ENCODE measurements at regions not wholly inside any gene's neighbourhood (a gene's known extent, or its start where the extent isn't known, plus 50 kb on each side); places are given as distances from the start of the nearest gene placed in this dataset.
"Not testable (repeated sequence)": the region's sequence is repeated elsewhere in the genome, so short reads cannot be mapped to it uniquely, and the experiment has no call there.

DNA sequence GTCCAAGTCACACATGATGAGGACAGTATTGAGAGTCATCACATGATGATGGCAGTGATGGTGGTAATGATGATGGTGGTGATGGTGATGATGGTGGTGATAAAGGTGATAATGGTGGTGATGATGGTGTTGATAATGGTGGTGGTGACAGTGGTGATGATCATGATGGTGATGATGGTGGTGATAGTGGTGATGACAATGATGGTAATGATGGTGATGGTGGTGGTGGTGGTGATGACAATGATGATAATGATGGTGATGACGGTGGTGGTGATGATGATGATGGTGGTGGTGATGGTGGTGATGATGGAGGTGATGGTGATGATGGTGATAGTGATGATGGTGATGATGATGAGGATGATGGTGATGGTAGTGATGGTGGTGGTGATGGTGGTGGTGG lies 190.2 kb upstream of the ZNF469 start:
- H3K36me3 ChIP-seq (ENCODE audit: control insufficient read depth in 2 of 2, extremely low read depth in 1 of 2, insufficient read depth in 2 of 2, low read length in 2 of 2) = no peaks in the 10 kb centered on the region
- TF ChIP-seq, protein P1, sequence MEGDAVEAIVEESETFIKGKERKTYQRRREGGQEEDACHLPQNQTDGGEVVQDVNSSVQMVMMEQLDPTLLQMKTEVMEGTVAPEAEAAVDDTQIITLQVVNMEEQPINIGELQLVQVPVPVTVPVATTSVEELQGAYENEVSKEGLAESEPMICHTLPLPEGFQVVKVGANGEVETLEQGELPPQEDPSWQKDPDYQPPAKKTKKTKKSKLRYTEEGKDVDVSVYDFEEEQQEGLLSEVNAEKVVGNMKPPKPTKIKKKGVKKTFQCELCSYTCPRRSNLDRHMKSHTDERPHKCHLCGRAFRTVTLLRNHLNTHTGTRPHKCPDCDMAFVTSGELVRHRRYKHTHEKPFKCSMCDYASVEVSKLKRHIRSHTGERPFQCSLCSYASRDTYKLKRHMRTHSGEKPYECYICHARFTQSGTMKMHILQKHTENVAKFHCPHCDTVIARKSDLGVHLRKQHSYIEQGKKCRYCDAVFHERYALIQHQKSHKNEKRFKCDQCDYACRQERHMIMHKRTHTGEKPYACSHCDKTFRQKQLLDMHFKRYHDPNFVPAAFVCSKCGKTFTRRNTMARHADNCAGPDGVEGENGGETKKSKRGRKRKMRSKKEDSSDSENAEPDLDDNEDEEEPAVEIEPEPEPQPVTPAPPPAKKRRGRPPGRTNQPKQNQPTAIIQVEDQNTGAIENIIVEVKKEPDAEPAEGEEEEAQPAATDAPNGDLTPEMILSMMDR (IDR thresholded peaks at IDR 0.05; ENCODE audit: extremely low read depth in 1 of 2, insufficient read depth in 1 of 2, low read depth in 1 of 2, low read length in 2 of 2) = no peak
- TF ChIP-seq JUN (IDR thresholded peaks at IDR 0.05; ENCODE audit: borderline replicate concordance, insufficient read depth, insufficient read length, low read depth) (no peak), POLR2AphosphoS5 (IDR thresholded peaks at IDR 0.05; ENCODE audit: insufficient read depth, low read depth, low read length) (no peak), POLR2A (IDR thresholded peaks at IDR 0.05; ENCODE audit: low read depth, low read length) (no peak)
- no peaks in the 10 kb centered on the region for H4K20me1 ChIP-seq (replicated peaks; ENCODE audit: control insufficient read depth, extremely low read depth, insufficient read depth, low read length)
- H3K4me1 ChIP-seq (ENCODE audit: control insufficient read depth, extremely low read depth, insufficient read depth, low read length) = no peaks in the 10 kb centered on the region
- dilution Hi-C loops (cut with MboI; ENCODE audit: extremely low pct_ligation_motif_present, low sequenced_read_pairs) = no loop called here
- H3K4me3 ChIP-seq (replicated peaks in 1 of 3; ENCODE audit: insufficient read depth in 1 of 3, low read depth in 1 of 3, low read length in 3 of 3) = no peak overlapping the region
- ChIA-PET POLR2A (no interaction called here), CTCF (no interaction called here)
- no peak for DNase-seq (ENCODE audit: low read depth, low spot score)
- no peak overlapping the region for H3K27ac ChIP-seq (ENCODE audit: insufficient read depth, low read depth, low read length)
- H3K27me3 ChIP-seq (ENCODE audit: control insufficient read depth in 2 of 2, insufficient read depth in 2 of 2, low read length in 2 of 2) = no peaks in the 10 kb centered on the region
- no peaks in the 10 kb centered on the region for H3K9me1 ChIP-seq (replicated peaks; ENCODE audit: control insufficient read depth, extremely low read depth, insufficient read depth, low read length)
- H3K79me2 ChIP-seq (ENCODE audit: control insufficient read depth, insufficient read depth, low read length) = no peaks in the 10 kb centered on the region
- no peak overlapping the region for H3K9ac ChIP-seq (replicated peaks; ENCODE audit: extremely low read depth, insufficient read depth, low read length)
- intact Hi-C loops (cut with micrococcal nuclease) = loop anchor here (5.0 to 10.0 kb wide), 2 partner anchors 52 to 190 kb away; partner anchors contain the start of gene ZNF469
- FAIRE-seq = no peak
- H2AFZ ChIP-seq (ENCODE audit: low read depth, low read length) = no peak overlapping the region
- H3K9me3 ChIP-seq (replicated peaks; ENCODE audit: control insufficient read depth, insufficient read depth, low read length) = no peaks in the 10 kb centered on the region
- no peak overlapping the region for H3K4me2 ChIP-seq (ENCODE audit: insufficient read depth, low read length)
- BruUV-seq (replicated peaks) = no TSS peak

DNA sequence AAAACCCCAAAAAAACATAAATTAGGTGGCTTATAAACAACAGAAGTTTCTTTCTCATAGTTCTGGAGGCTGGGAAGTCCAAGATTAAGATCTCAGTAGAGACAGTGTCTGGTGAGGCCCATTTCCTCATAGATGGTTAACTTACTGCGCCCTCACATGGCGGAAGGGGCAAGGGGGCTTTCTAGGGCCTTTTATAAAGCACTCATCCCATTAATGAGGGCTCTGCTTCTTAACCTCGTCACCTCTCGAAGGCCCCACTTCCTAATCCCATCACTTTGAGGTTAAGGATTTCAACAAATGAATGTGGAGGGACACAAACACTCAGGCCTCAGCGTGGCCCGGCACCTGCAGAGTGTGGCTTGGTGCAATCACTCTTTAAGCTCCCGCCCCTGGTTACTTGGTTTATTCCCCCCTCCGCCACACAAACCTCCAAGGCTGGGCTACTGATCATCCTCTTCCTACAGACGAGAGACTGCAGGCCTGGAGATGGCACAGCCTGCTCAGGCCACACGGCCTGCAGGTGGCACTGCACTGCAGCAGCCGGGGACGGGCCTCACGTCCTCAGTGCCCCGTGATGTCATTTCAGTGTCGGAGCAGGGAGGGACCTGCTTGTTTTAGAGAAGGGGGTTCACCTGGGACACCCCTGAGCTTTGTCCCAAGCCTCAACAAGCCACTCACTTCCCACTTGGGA lies 188.9 kb upstream of the ZNF469 start:
- DNase-seq (ENCODE audit: low read depth, low spot score) (peak; percentile 55), FAIRE-seq (peak; percentile 95)
- H4K20me1 ChIP-seq (replicated peaks; ENCODE audit: control insufficient read depth, extremely low read depth, insufficient read depth, low read length); H3K9me1 ChIP-seq (replicated peaks; ENCODE audit: control insufficient read depth, extremely low read depth, insufficient read depth, low read length); POLR2A ChIA-PET; H3K4me2 ChIP-seq (ENCODE audit: insufficient read depth, low read length); H3K4me1 ChIP-seq (ENCODE audit: control insufficient read depth, extremely low read depth, insufficient read depth, low read length); H3K9me3 ChIP-seq (replicated peaks; ENCODE audit: control insufficient read depth, insufficient read depth, low read length); H3K27ac ChIP-seq (ENCODE audit: insufficient read depth, low read depth, low read length); H2AFZ ChIP-seq (ENCODE audit: low read depth, low read length); H3K27me3 ChIP-seq (ENCODE audit: control insufficient read depth in 2 of 2, insufficient read depth in 2 of 2, low read length in 2 of 2); H3K79me2 ChIP-seq (ENCODE audit: control insufficient read depth, insufficient read depth, low read length); H3K9ac ChIP-seq (replicated peaks; ENCODE audit: extremely low read depth, insufficient read depth, low read length); dilution Hi-C loops (cut with MboI; ENCODE audit: extremely low pct_ligation_motif_present, low sequenced_read_pairs); H3K36me3 ChIP-seq (ENCODE audit: control insufficient read depth in 2 of 2, extremely low read depth in 1 of 2, insufficient read depth in 2 of 2, low read length in 2 of 2); H3K4me3 ChIP-seq (replicated peaks in 1 of 3; ENCODE audit: insufficient read depth in 1 of 3, low read depth in 1 of 3, low read length in 3 of 3); BruUV-seq (replicated peaks): not testable (repeated sequence)
- intact Hi-C loops (cut with micrococcal nuclease) = loop anchor here (5.0 to 10.0 kb wide), 2 partner anchors 51 to 188 kb away; partner anchors contain the start of gene ZNF469
- CTCF ChIA-PET = interaction anchor here (1.6 to 2.4 kb wide), 2 partner anchors 242 to 244 kb away, joined by 4 to 10 read pairs; no protein-coding TSS in a partner anchor
- TF ChIP-seq, protein P1 (IDR thresholded peaks at IDR 0.05; ENCODE audit: extremely low read depth in 1 of 2, insufficient read depth in 1 of 2, low read depth in 1 of 2, low read length in 2 of 2) = peak; percentile 32 to 69
